ENCODE measurements at regions not wholly inside any gene's neighbourhood (a gene's known extent, or its start where the extent isn't known, plus 50 kb on each side); places are given as distances from the start of the nearest gene placed in this dataset.
"Not testable (repeated sequence)": the region's sequence is repeated elsewhere in the genome, so short reads cannot be mapped to it uniquely, and the experiment has no call there.

DNA sequence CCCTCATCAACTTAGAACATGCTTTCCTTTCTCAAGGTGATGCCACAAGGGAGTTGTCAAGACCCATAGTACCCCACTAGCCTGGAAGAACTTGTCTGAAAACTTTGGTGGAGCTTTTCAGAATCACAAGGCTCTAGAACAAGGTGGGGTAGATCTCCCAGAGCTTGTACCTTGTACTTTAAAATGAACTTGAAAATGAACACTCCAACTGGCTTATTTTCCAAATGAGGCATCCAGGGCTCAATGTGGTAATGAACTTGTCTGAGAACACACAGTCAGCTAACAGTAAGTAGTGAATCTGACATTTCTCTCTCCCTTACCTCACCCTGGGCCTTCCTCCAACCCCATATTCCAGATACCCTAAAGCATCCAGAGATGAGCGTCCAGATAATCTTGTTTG is 81.8 kb upstream of the THBS1 start:
- intact Hi-C loops (cut with DNase I): loop anchor here in 1 of 2 donors (5.0 kb wide), 1 partner anchor 37 kb away; no protein-coding TSS in a partner anchor
- DNase-seq (ENCODE audit: low spot score): no peak

DNA sequence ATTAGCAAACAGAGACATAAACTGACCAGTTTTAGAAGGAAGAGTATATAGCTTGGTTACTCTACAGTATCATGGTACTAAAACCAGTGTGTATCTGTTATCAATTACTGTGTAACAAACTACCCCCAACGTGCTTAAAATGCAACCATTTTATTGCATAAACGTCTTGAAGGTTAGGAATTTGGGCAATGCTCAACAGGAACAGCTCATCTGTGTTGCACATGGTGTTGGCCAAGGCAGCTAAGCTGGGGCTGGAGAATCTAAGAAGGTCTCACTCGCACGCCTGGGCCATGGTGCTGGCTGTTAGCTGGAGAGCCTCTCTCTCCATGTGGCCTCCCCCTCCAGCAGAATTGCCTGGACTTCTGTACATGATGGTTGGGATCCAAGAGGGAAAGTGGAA is 81.2 kb upstream of the THBS1 start:
- intact Hi-C loops (cut with DNase I): loop anchor here in 1 of 2 donors (5.0 kb wide), 1 partner anchor 37 kb away; no protein-coding TSS in a partner anchor
- no peak for DNase-seq (ENCODE audit: low spot score)

DNA sequence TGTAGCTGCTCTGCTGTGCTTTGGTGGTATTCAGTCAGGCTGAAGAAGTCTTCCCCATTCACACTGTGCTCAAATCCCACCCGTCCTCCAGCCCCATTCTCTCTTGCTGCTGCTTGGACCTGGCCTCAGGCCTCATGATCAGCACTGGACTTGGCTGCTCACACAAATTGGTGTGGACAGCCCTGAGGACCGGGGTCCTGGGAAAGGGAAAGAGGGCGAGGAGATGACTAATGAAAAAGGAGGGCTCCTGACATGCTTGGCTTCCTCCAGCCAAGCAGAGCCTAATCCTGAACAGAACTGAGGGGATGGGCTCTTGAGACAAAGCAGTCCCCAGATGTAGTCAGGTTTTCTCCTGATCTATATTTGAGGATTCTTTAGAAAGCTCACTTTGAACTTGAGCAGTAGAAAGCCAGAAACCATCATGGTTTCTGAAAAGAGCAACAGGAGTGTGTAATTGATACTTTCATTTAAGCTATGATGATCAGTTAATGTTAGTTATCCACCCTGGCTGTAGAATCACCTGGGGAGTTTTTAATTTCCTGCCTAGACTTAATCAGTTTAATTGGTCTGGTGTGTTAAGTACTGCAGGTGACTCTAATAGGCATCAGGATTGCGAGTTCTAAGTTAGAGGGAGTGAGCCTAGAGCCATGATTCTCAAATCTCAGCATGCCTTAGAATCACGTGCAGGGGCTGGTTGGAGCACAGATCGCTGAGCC is 79.4 kb upstream of the THBS1 start:
- intact Hi-C loops (cut with DNase I): no loop called here
- no peak for DNase-seq (ENCODE audit: low spot score)

GRCh38 chr15:39502082-39502447 is 78.8 kb upstream of the THBS1 start:
- intact Hi-C loops (cut with DNase I): no loop called here
- DNase-seq (ENCODE audit: low spot score): no peak

DNA sequence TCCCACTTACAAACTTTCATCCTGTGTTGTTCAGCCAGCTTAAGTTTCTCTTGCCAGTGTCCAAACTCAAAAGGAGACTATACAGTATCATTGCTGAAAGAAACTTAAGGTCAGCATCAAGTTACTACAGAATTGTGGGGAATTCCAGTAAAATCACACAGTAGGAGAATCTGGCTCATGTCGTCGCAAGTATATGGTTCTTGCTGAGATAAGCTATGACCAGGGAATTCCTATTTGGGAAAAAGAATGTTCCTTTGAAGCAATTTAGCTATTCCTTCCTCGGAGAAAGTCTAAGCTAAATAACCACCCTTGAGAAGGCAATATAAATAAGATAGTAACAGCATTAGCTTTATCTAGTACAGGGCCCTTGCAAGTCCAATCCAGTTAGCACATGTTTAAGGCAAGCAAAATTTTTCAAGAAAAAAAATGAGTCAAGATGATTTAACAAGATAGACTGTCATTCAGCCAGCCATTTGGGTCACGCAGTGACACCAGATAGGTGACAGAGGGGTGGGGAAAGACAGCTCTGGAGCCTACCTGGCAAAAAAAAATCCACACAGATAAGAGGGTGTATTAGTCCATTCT is 78.2 kb upstream of the THBS1 start:
- intact Hi-C loops (cut with DNase I): no loop called here
- DNase-seq (ENCODE audit: low spot score): no peak

- intact Hi-C loops (cut with DNase I): no loop called here
- DNase-seq (ENCODE audit: low spot score): no peak
These were observed 77.4 kb upstream of the THBS1 start for GRCh38 chr15:39503526-39503925.

DNA sequence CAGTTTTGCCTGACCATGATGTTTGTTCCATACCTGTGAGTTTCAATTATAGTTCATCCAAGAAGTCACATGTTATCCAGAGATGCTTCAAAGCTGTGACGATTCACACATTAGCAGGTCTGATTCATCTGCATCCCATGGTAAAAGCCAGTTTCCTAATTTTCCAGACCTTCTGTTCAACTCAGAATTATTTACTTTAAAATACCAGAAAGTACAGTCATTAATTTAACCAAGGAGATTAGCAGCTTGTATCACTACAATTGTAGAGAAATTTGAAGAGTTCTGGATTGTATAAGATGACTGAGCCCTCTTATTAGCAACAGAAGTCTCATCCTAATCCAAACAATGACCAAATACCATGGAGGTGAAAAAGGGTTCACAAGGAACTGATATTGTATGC is 76.1 kb upstream of the THBS1 start:
- intact Hi-C loops (cut with DNase I): no loop called here
- no peak for DNase-seq (ENCODE audit: low spot score)

- no peak for DNase-seq (ENCODE audit: low spot score)
- intact Hi-C loops (cut with DNase I): no loop called here
These were observed 74.7 kb upstream of the THBS1 start for GRCh38 chr15:39506146-39506545.

DNA sequence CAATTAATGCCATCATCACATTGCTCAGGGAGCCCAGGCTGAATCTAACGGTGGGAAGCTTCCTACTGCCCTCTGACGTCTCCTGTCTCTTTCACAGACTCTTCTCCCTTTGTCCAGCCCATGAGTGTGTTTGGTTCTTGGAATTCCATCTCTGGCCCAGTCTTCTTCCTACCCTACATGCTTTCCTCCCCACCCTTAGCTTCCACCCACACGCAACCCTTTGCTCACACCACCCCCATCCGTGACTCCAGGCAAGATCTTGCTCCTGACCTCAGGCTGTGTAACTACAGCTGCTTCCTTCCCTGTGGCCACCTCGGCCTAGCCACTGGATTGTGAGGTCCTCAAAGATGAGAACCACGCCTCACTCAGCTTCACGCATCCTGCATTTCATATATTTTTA is 72.3 kb upstream of the THBS1 start:
- intact Hi-C loops (cut with DNase I): no loop called here
- peak; percentile 68 for DNase-seq (ENCODE audit: low spot score)

DNA sequence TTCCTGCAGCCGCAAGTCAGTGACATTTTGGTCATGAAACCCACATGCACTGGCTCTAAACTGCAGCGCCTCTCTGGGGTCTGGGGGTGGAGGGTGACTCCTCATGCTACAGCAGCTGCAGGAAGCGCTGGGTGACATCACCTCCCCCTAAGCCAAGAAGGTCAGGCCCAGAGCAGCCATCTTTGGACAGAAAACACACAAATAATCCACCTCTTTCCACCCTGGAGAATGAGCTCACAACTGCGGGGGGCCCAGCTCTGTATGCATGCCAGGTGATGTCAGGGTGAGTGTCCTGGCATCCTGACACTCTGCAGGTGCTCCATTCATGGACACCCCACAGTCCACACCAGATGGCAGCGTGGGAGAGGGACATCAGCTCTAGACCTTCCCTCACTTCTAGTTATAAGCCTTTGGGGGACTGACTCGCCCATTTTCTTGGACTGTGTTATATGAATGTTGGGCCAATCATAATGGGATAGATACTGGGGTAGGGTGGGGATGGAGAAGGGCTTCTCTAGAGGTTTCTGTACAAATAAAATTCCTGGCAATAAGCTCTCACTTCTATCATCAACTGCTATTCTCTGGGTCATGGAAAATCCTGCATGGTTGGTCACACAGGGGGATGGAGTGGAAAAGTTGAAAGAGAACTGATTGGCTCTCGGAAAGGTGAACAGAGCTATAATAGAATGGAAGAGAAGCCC is 70.7 kb upstream of the THBS1 start:
- DNase-seq (ENCODE audit: low spot score): peak; percentile 79
- intact Hi-C loops (cut with DNase I): loop anchor here in 1 of 2 donors (10.0 kb wide), 1 partner anchor 65 kb away; no protein-coding TSS in a partner anchor

- intact Hi-C loops (cut with DNase I): loop anchor here in 1 of 2 donors (10.0 kb wide), 1 partner anchor 64 kb away; no protein-coding TSS in a partner anchor
- DNase-seq (ENCODE audit: low spot score): peak; percentile 92
These were observed 69.6 kb upstream of the THBS1 start for GRCh38 chr15:39511000-39511915.

- intact Hi-C loops (cut with DNase I): loop anchor here in 1 of 2 donors (10.0 kb wide), 1 partner anchor 63 kb away; no protein-coding TSS in a partner anchor
These were observed 69.0 kb upstream of the THBS1 start for GRCh38 chr15:39511916-39512260.

GRCh38 chr15:39512643-39513042 is 68.2 kb upstream of the THBS1 start:
- no peak for DNase-seq (ENCODE audit: low spot score)
- intact Hi-C loops (cut with DNase I): loop anchor here in 1 of 2 donors (10.0 kb wide), 1 partner anchor 62 kb away; no protein-coding TSS in a partner anchor

More at GRCh38 chr15:39511916-39512260, 69.0 kb upstream of the THBS1 start:
- no peak for DNase-seq (ENCODE audit: low spot score)

DNA sequence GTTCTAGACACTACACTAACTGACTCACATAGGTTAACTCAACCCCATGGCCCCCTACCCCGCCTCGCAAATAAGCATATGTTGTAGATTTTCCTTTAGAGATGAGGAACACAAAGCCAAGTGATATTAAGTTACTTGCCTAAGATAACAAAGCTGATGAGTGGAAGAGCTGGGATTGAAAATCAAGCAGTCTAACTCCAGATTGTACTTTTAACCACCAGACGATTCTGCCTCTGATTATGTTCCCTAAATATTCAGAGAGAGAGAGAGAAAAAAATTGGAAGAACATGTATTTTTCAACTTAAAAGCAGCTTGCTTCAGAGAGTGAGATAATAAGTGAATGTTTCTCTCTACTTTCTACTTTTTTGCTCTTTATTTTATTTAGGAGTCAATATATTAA is 66.9 kb upstream of the THBS1 start:
- intact Hi-C loops (cut with DNase I): loop anchor here in 1 of 2 donors (10.0 kb wide), 1 partner anchor 61 kb away; no protein-coding TSS in a partner anchor

DNA sequence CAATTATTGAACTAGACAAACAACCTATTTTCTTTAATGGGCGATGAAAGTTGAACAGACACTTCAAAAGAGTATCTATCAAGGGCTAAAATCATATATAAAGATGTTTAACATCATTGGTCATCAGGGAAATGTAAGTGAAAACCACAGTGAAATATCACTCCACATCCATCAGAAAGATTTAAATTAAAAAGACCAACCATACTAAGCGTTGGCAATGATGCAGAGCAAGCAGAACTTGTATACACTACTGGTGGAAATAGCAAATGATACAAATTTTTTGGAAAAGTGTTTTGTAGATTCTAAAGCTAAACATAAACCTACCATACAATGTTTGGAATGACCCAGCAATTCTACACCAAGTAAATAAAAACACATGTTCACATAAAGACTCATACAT is 65.9 kb upstream of the THBS1 start:
- intact Hi-C loops (cut with DNase I): loop anchor here in 1 of 2 donors (10.0 kb wide), 1 partner anchor 60 kb away; no protein-coding TSS in a partner anchor
- no peak for DNase-seq (ENCODE audit: low spot score)

More for the DNA sequence above, 66.9 kb upstream of the THBS1 start:
- DNase-seq (ENCODE audit: low spot score): no peak

- intact Hi-C loops (cut with DNase I): loop anchor here in 1 of 2 donors (10.0 kb wide), 1 partner anchor 59 kb away; no protein-coding TSS in a partner anchor
- no peak for DNase-seq (ENCODE audit: low spot score)
These were observed 65.1 kb upstream of the THBS1 start for GRCh38 chr15:39515765-39516164.

DNA sequence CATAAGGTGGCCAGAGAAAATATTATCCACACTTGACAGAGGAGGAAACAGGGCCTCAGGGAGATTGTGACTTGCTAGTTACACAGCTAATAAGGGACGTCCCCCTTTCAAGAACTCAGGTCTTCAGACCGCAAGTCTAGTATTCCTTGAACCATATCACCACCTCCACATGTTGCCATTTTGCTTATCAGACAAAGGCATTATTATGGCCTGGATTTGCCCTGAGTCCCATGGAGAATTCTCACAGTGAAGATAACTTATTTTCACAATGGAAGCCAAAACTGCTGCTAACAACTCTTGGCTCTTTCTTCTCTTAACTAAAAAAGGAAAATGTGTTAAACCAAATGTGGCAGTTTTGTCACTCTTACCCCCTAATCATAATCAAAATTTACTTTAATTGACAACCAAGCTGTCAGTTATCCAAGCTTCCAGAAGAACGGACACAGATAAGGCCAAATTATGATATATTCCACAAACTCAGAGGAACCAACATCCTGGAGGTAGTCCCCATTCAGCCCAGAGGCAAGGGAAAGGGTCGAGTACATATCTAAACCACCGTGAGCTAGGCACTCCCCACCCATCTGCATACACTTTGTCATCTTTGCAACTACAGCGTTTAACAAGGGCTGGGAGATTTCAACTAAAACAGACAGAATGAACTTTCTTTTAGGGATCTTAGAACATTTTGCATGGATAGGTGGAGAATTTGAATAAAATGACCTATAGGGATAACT is 63.6 kb upstream of the THBS1 start:
- no peak for DNase-seq (ENCODE audit: low spot score)
- intact Hi-C loops (cut with DNase I): loop anchor here in 1 of 2 donors (10.0 kb wide), 1 partner anchor 58 kb away; no protein-coding TSS in a partner anchor

DNA sequence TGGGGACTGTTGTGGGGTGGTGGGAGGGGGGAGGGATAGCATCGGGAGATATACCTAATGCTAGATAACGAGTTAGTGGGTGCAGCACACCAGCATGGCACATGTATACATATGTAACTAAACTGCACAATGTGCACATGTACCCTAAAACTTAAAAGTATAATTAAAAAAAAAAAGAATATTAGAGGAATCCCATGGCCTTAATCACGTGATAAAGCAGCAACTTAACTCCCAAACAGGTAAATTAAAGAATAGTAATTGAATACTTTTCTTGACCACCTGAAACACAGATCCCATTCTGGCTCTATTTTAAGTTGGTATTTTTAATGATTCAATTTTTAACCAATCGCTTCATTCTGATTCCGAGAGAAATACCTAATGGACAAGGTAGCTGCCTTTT is 56.9 kb upstream of the THBS1 start:
- intact Hi-C loops (cut with DNase I); DNase-seq (ENCODE audit: low spot score): not testable (repeated sequence)
